Esophagus (tissue), 2 donors: ENCODE measurements at regions not wholly inside any gene's neighbourhood (a gene's known extent, or its start where the extent isn't known, plus 50 kb on each side); places are given as distances from the start of the nearest gene placed in this dataset.
"Not testable (repeated sequence)": the region's sequence is repeated elsewhere in the genome, so short reads cannot be mapped to it uniquely, and the experiment has no call there.

Experiments
- H3K27ac ChIP-seq, 2 donors: one replicate each; pipeline ENCODE4 v1.5.1; 2013; ENCODE audit warnings: low read depth in 2 of 2, mild to moderate bottlenecking in 2 of 2, inconsistent platforms in 1 of 2, low read length in 1 of 2, moderate library complexity in 1 of 2
- H3K27me3 ChIP-seq, 2 donors: one replicate each; pipeline ENCODE4 v1.6.1; 2013; ENCODE audit warnings: low read length in 2 of 2, control low read depth in 1 of 2, mild to moderate bottlenecking in 1 of 2; ENCODE audit not compliant: insufficient read depth in 2 of 2, control insufficient read depth in 1 of 2
- H3K36me3 ChIP-seq, 2 donors: one replicate each; pipeline ENCODE4 v1.6.1; 2013; ENCODE audit warnings: low read length in 1 of 2; ENCODE audit not compliant: control insufficient read depth in 2 of 2, insufficient read depth in 2 of 2
- H3K4me1 ChIP-seq, 2 donors: one replicate each; pipeline ENCODE4 v1.6.1; 2013; ENCODE audit warnings: low read length in 1 of 2; ENCODE audit not compliant: control insufficient read depth in 2 of 2, insufficient read depth in 2 of 2
- H3K4me3 ChIP-seq, 2 donors: one replicate each; pipeline ENCODE4 v1.5.1; 2013; ENCODE audit warnings: low read length in 2 of 2, mild to moderate bottlenecking in 2 of 2, low read depth in 1 of 2, moderate library complexity in 1 of 2
- H3K9me3 ChIP-seq, 2 donors: one replicate each; pipeline ENCODE4 v1.6.1; 2013; ENCODE audit warnings: mild to moderate bottlenecking in 2 of 2, low read depth in 1 of 2, low read length in 1 of 2, moderate library complexity in 1 of 2; ENCODE audit not compliant: control insufficient read depth in 2 of 2, insufficient read depth in 1 of 2
- WGBS, 2 donors: extraction: QIAGEN DNeasy Blood & Tissue Kit; methylation state at CpG; one replicate each; pipeline ENCODE4 v1.1.7; 2013; 5-methylcytosine and 5-hydroxymethylcytosine counted together
- donor health status: healthy with polysubstance abuse.
- donor health status: Bipolar disorder and iron deficiency.

GRCh38 chr3:145063616-145064015, 1092.0 kb downstream of the DIPK2A start:
- 79 to 84% methylated on average over 5 of the region's 5 CpGs for WGBS, 2 donors
- peaks cover 2% of the 10 kb centered on the region in 2 donors for H3K9me3 ChIP-seq
- H3K27ac ChIP-seq = no peak overlapping the region
- no peak overlapping the region for H3K4me3 ChIP-seq
- H3K27me3 ChIP-seq = no peaks in the 10 kb centered on the region
- no peaks in the 10 kb centered on the region for H3K4me1 ChIP-seq
- no peaks in the 10 kb centered on the region for H3K36me3 ChIP-seq

- WGBS, 2 donors = 90 to 93% methylated on average over 2 of the region's 2 CpGs
- no peaks in the 10 kb centered on the region for H3K27me3 ChIP-seq
- H3K9me3 ChIP-seq = peaks cover 2 to 4% of the 10 kb centered on the region in 2 donors
- H3K4me1 ChIP-seq = no peaks in the 10 kb centered on the region
- no peaks in the 10 kb centered on the region for H3K36me3 ChIP-seq
- no peak overlapping the region for H3K4me3 ChIP-seq
- H3K27ac ChIP-seq = no peak overlapping the region
These were observed 1090.2 kb downstream of the PLOD2 start for GRCh38 chr3:145070795-145071194.

- Histone ChIP-seq H3K27me3 (no peaks in the 10 kb centered on the region), H3K4me1 (no peaks in the 10 kb centered on the region), H3K36me3 (no peaks in the 10 kb centered on the region), H3K4me3 (no peak overlapping the region), H3K9me3 (no peaks in the 10 kb centered on the region), H3K27ac (no peak overlapping the region)
- 93 to 94% methylated on average over 2 of the region's 2 CpGs for WGBS, 2 donors
These were observed 1081.5 kb downstream of the PLOD2 start for GRCh38 chr3:145079436-145079835.

GRCh38 chr3:145087038-145087437, 1073.9 kb downstream of the PLOD2 start:
- Histone ChIP-seq H3K27me3 (no peaks in the 10 kb centered on the region), H3K4me3 (no peak overlapping the region), H3K9me3 (no peaks in the 10 kb centered on the region), H3K36me3 (no peaks in the 10 kb centered on the region), H3K4me1 (no peaks in the 10 kb centered on the region), H3K27ac (no peak overlapping the region)
- 94 to 97% methylated on average over 1 of the region's 1 CpG for WGBS, 2 donors

- Histone ChIP-seq H3K27me3 (no peaks in the 10 kb centered on the region), H3K4me3 (no peak overlapping the region), H3K36me3 (no peaks in the 10 kb centered on the region), H3K4me1 (no peaks in the 10 kb centered on the region), H3K27ac (no peak overlapping the region), H3K9me3 (no peaks in the 10 kb centered on the region)
- 64 to 79% methylated on average over 2 of the region's 2 CpGs for WGBS, 2 donors
These were observed 1072.1 kb downstream of the PLOD2 start for GRCh38 chr3:145088917-145089316.

- Histone ChIP-seq H3K9me3 (no peaks in the 10 kb centered on the region), H3K4me1 (no peaks in the 10 kb centered on the region), H3K4me3 (no peak overlapping the region), H3K36me3 (no peaks in the 10 kb centered on the region), H3K27me3 (no peaks in the 10 kb centered on the region), H3K27ac (no peak overlapping the region)
- 88 to 89% methylated on average over 2 of the region's 2 CpGs for WGBS, 2 donors
These were observed 1071.6 kb downstream of the PLOD2 start for GRCh38 chr3:145089337-145089736.

- 27 to 28% methylated on average over 3 of the region's 3 CpGs for WGBS, 2 donors
- Histone ChIP-seq H3K27me3 (no peaks in the 10 kb centered on the region), H3K4me1 (no peaks in the 10 kb centered on the region), H3K9me3 (no peaks in the 10 kb centered on the region), H3K4me3 (no peak overlapping the region), H3K27ac (no peak overlapping the region), H3K36me3 (no peaks in the 10 kb centered on the region)
These were observed 1066.5 kb downstream of the PLOD2 start for GRCh38 chr3:145094355-145094941.

GRCh38 chr3:145111141-145111540, 1049.8 kb downstream of the PLOD2 start:
- H3K27ac ChIP-seq, H3K36me3 ChIP-seq, H3K4me3 ChIP-seq, H3K27me3 ChIP-seq, H3K4me1 ChIP-seq, H3K9me3 ChIP-seq: not testable (repeated sequence)
- WGBS, 2 donors = 79 to 89% methylated on average over 5 of the region's 5 CpGs

- H3K27ac ChIP-seq = no peak overlapping the region
- H3K27me3 ChIP-seq = no peaks in the 10 kb centered on the region
- WGBS, 2 donors = 71 to 89% methylated on average over 4 of the region's 4 CpGs
- H3K36me3 ChIP-seq = no peaks in the 10 kb centered on the region
- no peaks in the 10 kb centered on the region for H3K4me1 ChIP-seq
- H3K4me3 ChIP-seq = no peak overlapping the region
- no peaks in the 10 kb centered on the region for H3K9me3 ChIP-seq
These were observed 1044.2 kb downstream of the PLOD2 start for GRCh38 chr3:145116769-145117168.

- Histone ChIP-seq H3K27me3 (no peaks in the 10 kb centered on the region), H3K4me3 (no peak overlapping the region), H3K36me3 (no peaks in the 10 kb centered on the region), H3K4me1 (no peaks in the 10 kb centered on the region), H3K27ac (no peak overlapping the region), H3K9me3 (no peaks in the 10 kb centered on the region)
- 94 to 96% methylated on average over 1 of the region's 1 CpG for WGBS, 2 donors
These were observed 1042.7 kb downstream of the PLOD2 start for GRCh38 chr3:145118303-145118702.
